ENCODE measurements at regions not wholly inside any gene's neighbourhood (a gene's known extent, or its start where the extent isn't known, plus 50 kb on each side); places are given as distances from the start of the nearest gene placed in this dataset.

- Histone ChIP-seq H3K27me3 (ENCODE audit: insufficient read depth, low read depth, low read length) (no peaks in the 10 kb centered on the region), H3K9me3 (ENCODE audit: low read length) (no peaks in the 10 kb centered on the region), H3K79me2 (replicated peaks; ENCODE audit: insufficient read depth, low read length) (no peaks in the 10 kb centered on the region), H3K9me2 (ENCODE audit: insufficient read depth, low read length) (no peaks in the 10 kb centered on the region), H3K9ac (ENCODE audit: low read length) (no peak overlapping the region), H3K36me3 (ENCODE audit: insufficient read depth, low read length) (no peaks in the 10 kb centered on the region), H3K4me3 (ENCODE audit: low read length) (no peak overlapping the region), H3F3A (ENCODE audit: insufficient read depth, low read length, poor library complexity, severe bottlenecking) (no peaks in the 10 kb centered on the region), H4K20me1 (ENCODE audit: insufficient read depth) (no peaks in the 10 kb centered on the region), H3K4me2 (ENCODE audit: low read length) (no peak overlapping the region), H3K27ac (ENCODE audit: low read length) (no peak overlapping the region), H2AFZ (ENCODE audit: low read depth, low read length) (no peak overlapping the region)
- no peak for TF ChIP-seq TAF1 (IDR thresholded peaks at IDR 0.05; ENCODE audit: low read depth)
- no peak for TF ChIP-seq POLR2AphosphoS5 (IDR thresholded peaks at IDR 0.05)
- no peak for TF ChIP-seq EP300 (conservative IDR thresholded peaks at IDR 0.05; ENCODE audit: poor library complexity, severe bottlenecking)
- TF ChIP-seq, protein P1, sequence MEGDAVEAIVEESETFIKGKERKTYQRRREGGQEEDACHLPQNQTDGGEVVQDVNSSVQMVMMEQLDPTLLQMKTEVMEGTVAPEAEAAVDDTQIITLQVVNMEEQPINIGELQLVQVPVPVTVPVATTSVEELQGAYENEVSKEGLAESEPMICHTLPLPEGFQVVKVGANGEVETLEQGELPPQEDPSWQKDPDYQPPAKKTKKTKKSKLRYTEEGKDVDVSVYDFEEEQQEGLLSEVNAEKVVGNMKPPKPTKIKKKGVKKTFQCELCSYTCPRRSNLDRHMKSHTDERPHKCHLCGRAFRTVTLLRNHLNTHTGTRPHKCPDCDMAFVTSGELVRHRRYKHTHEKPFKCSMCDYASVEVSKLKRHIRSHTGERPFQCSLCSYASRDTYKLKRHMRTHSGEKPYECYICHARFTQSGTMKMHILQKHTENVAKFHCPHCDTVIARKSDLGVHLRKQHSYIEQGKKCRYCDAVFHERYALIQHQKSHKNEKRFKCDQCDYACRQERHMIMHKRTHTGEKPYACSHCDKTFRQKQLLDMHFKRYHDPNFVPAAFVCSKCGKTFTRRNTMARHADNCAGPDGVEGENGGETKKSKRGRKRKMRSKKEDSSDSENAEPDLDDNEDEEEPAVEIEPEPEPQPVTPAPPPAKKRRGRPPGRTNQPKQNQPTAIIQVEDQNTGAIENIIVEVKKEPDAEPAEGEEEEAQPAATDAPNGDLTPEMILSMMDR (IDR thresholded peaks at IDR 0.05; ENCODE audit: poor library complexity, severe bottlenecking): no peak
- no peak for TF ChIP-seq MXI1 (conservative IDR thresholded peaks at IDR 0.05; ENCODE audit: poor library complexity, severe bottlenecking)
- TF ChIP-seq, protein P2, sequence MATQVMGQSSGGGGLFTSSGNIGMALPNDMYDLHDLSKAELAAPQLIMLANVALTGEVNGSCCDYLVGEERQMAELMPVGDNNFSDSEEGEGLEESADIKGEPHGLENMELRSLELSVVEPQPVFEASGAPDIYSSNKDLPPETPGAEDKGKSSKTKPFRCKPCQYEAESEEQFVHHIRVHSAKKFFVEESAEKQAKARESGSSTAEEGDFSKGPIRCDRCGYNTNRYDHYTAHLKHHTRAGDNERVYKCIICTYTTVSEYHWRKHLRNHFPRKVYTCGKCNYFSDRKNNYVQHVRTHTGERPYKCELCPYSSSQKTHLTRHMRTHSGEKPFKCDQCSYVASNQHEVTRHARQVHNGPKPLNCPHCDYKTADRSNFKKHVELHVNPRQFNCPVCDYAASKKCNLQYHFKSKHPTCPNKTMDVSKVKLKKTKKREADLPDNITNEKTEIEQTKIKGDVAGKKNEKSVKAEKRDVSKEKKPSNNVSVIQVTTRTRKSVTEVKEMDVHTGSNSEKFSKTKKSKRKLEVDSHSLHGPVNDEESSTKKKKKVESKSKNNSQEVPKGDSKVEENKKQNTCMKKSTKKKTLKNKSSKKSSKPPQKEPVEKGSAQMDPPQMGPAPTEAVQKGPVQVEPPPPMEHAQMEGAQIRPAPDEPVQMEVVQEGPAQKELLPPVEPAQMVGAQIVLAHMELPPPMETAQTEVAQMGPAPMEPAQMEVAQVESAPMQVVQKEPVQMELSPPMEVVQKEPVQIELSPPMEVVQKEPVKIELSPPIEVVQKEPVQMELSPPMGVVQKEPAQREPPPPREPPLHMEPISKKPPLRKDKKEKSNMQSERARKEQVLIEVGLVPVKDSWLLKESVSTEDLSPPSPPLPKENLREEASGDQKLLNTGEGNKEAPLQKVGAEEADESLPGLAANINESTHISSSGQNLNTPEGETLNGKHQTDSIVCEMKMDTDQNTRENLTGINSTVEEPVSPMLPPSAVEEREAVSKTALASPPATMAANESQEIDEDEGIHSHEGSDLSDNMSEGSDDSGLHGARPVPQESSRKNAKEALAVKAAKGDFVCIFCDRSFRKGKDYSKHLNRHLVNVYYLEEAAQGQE (IDR thresholded peaks at IDR 0.05; ENCODE audit: borderline replicate concordance): no peak
- TF ChIP-seq SMC3 (conservative IDR thresholded peaks at IDR 0.05; ENCODE audit: poor library complexity): no peak
- TF ChIP-seq RAD21 (conservative IDR thresholded peaks at IDR 0.05): no peak
- TF ChIP-seq EZH2 (IDR thresholded peaks at IDR 0.05; ENCODE audit: borderline replicate concordance, insufficient read depth, low read length, poor library complexity, severe bottlenecking): no peak
These were observed 167.2 kb downstream of the CAPZA3 start for GRCh38 chr12:18905134-18905533.

- Histone ChIP-seq H3K9me3 (ENCODE audit: low read length) (no peaks in the 10 kb centered on the region), H3K4me2 (ENCODE audit: low read length) (no peak overlapping the region), H3K27me3 (ENCODE audit: insufficient read depth, low read depth, low read length) (no peaks in the 10 kb centered on the region), H2AFZ (ENCODE audit: low read depth, low read length) (no peak overlapping the region), H3K27ac (ENCODE audit: low read length) (no peak overlapping the region), H3K9me2 (ENCODE audit: insufficient read depth, low read length) (no peaks in the 10 kb centered on the region), H3K36me3 (ENCODE audit: insufficient read depth, low read length) (no peaks in the 10 kb centered on the region), H4K20me1 (ENCODE audit: insufficient read depth) (no peaks in the 10 kb centered on the region), H3K4me3 (ENCODE audit: low read length) (no peak overlapping the region), H3K79me2 (replicated peaks; ENCODE audit: insufficient read depth, low read length) (no peaks in the 10 kb centered on the region), H3K9ac (ENCODE audit: low read length) (no peak overlapping the region), H3F3A (ENCODE audit: insufficient read depth, low read length, poor library complexity, severe bottlenecking) (no peaks in the 10 kb centered on the region)
- TF ChIP-seq SMC3 (conservative IDR thresholded peaks at IDR 0.05; ENCODE audit: poor library complexity) (no peak), MXI1 (conservative IDR thresholded peaks at IDR 0.05; ENCODE audit: poor library complexity, severe bottlenecking) (no peak), RAD21 (conservative IDR thresholded peaks at IDR 0.05) (no peak), EP300 (conservative IDR thresholded peaks at IDR 0.05; ENCODE audit: poor library complexity, severe bottlenecking) (no peak), EZH2 (IDR thresholded peaks at IDR 0.05; ENCODE audit: borderline replicate concordance, insufficient read depth, low read length, poor library complexity, severe bottlenecking) (no peak), TAF1 (IDR thresholded peaks at IDR 0.05; ENCODE audit: low read depth) (no peak), POLR2AphosphoS5 (IDR thresholded peaks at IDR 0.05) (no peak)
- TF ChIP-seq, protein P1 (IDR thresholded peaks at IDR 0.05; ENCODE audit: poor library complexity, severe bottlenecking): no peak
- TF ChIP-seq, protein P2 (IDR thresholded peaks at IDR 0.05; ENCODE audit: borderline replicate concordance): no peak
These were observed 168.5 kb downstream of the CAPZA3 start for GRCh38 chr12:18906395-18906794.
